BJ (cell line): ENCODE measurements at regions not wholly inside any gene's neighbourhood (a gene's known extent, or its start where the extent isn't known, plus 50 kb on each side); places are given as distances from the start of the nearest gene placed in this dataset.

ENCODE experiments used
- CTCF ChIA-PET: fragments of 350-600 bp; formaldehyde crosslinking; extraction: SDS; loops from one replicate; lab custom pipeline; 2021; ENCODE audit warnings: antibody characterized with exemption, inconsistent platforms; lab: Yijun Ruan, JAX
- POLR2A ChIA-PET: fragments of 300-600 bp; sonication (Branson Sonifier 250); formaldehyde crosslinking; extraction: SDS; loops from one replicate; lab custom pipeline; 2021; ENCODE audit warnings: antibody characterized with exemption; lab: Charles Lee
- DNase-seq: peaks from one replicate; pipeline ENCODE4 v3.0.0-alpha.2; 2011; ENCODE audit warnings: low read depth
- H3K27me3 ChIP-seq: 2 replicates; pipeline ENCODE4 v1.6.0; 2011; ENCODE audit warnings: low read length; ENCODE audit not compliant: control insufficient read depth, insufficient read depth
- H3K36me3 ChIP-seq: 2 replicates; pipeline ENCODE4 v1.5.1; 2011; ENCODE audit warnings: low read length; ENCODE audit not compliant: control insufficient read depth, insufficient read depth
- H3K4me3 ChIP-seq: 2 replicates; pipeline ENCODE4 v1.5.1; 2011; ENCODE audit warnings: low read depth, mild to moderate bottlenecking, control low read depth, low read length
- TF ChIP-seq, protein P1 (sequence below): IDR thresholded peaks from 2 replicates; pipeline ENCODE4 v1.5.1; 2011; ENCODE audit warnings: low read depth, mild to moderate bottlenecking, control low read depth, inconsistent platforms, low read length, moderate library complexity; ENCODE audit not compliant: insufficient read depth

DNA sequence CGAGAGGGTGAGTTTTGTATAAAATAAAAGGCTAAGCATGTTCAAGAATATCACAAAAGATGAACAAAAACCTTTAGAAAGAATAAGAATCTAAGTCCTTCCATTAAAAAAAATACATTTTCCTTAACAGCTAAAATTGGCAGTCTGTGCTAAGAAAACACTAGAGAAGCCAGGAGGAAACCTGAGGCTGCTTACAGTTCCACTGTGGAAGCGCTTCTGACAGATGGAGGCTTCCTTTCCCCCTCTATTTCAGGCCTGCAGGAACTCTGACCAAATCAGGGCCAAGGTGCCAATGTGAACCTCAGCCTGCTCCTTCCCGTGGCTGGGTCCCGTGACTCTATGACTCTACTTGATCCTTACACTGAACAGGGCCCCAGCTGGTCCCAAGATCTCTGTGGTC lies 108.1 kb upstream of the ARHGAP28 start:
- no peaks in the 10 kb centered on the region for H3K27me3 ChIP-seq
- POLR2A ChIA-PET: no interaction called here
- no peak overlapping the region for H3K4me3 ChIP-seq
- no peak for DNase-seq
- TF ChIP-seq, protein P1, sequence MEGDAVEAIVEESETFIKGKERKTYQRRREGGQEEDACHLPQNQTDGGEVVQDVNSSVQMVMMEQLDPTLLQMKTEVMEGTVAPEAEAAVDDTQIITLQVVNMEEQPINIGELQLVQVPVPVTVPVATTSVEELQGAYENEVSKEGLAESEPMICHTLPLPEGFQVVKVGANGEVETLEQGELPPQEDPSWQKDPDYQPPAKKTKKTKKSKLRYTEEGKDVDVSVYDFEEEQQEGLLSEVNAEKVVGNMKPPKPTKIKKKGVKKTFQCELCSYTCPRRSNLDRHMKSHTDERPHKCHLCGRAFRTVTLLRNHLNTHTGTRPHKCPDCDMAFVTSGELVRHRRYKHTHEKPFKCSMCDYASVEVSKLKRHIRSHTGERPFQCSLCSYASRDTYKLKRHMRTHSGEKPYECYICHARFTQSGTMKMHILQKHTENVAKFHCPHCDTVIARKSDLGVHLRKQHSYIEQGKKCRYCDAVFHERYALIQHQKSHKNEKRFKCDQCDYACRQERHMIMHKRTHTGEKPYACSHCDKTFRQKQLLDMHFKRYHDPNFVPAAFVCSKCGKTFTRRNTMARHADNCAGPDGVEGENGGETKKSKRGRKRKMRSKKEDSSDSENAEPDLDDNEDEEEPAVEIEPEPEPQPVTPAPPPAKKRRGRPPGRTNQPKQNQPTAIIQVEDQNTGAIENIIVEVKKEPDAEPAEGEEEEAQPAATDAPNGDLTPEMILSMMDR: no peak
- CTCF ChIA-PET: interaction anchor here (2.1 kb wide), 1 partner anchor 10 kb away, joined by 8 read pairs; no protein-coding TSS in a partner anchor
- H3K36me3 ChIP-seq: no peaks in the 10 kb centered on the region

DNA sequence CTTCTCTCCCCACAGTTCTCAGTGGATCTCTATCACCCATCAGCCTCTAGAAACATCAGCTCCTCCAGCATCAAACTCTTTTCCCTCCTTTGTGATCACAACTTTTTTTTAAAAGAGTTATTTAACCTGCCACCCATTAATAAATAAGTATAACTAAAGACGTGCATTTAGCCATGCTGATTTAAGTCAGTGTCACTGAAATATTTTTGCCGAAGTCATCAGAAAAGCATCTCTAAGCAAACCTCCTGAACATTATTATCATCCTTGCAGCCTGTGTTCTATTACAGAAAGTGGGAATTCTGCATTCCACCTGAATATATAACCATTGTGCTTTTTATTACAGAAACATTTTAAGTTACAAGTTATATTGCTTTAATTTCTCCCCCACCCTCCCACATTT lies 106.2 kb upstream of the ARHGAP28 start:
- no peak for DNase-seq
- TF ChIP-seq, protein P1: no peak
- CTCF ChIA-PET: interaction anchor here (0.9 to 1.2 kb wide), 2 partner anchors 10 to 73 kb away, joined by 3 read pairs; no protein-coding TSS in a partner anchor
- H3K36me3 ChIP-seq: no peaks in the 10 kb centered on the region
- H3K4me3 ChIP-seq: no peak overlapping the region
- H3K27me3 ChIP-seq: no peaks in the 10 kb centered on the region
- POLR2A ChIA-PET: no interaction called here

- TF ChIP-seq, protein P1: no peak
- ChIA-PET POLR2A (no interaction called here), CTCF (no interaction called here)
- H3K36me3 ChIP-seq: no peaks in the 10 kb centered on the region
- H3K4me3 ChIP-seq: no peak overlapping the region
- H3K27me3 ChIP-seq: no peaks in the 10 kb centered on the region
- peak; percentile 33 for DNase-seq
Observed at GRCh38 chr18:6624271-6624660, 105.2 kb upstream of the ARHGAP28 start.

DNA sequence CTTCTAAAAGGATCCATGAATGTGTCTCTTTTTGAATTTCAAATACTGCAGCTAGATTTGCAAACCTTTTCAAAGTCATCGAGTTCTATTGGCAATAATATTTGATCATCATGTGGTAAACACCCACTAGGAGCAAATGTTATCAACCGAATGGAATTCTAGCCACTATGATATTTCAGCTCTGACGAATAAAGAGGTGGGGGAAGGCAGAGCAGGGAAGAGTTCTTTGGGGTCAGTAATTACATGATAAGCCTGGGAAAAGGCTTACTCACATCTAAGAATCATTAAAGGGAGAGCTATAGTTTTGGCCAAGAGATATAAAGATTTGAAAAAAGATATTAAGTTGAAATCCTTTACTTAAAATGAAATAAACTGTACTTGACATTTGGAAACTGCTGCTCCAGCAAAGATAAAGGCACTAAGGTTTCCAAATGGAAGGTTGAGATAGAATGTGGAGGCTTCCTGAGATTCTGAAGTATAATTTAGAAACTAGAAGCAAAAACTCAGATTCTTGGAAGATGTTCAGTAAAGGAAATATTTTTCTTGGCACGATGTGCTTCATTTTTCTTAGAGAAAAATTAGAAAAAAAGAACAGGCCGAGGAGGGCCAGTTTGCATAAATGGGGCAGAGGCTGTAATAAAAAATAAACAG lies 104.7 kb upstream of the ARHGAP28 start:
- H3K27me3 ChIP-seq: no peaks in the 10 kb centered on the region
- H3K4me3 ChIP-seq: no peak overlapping the region
- POLR2A ChIA-PET: no interaction called here
- CTCF ChIA-PET: no interaction called here
- DNase-seq: peak; percentile 40
- TF ChIP-seq, protein P1: no peak
- no peaks in the 10 kb centered on the region for H3K36me3 ChIP-seq

DNA sequence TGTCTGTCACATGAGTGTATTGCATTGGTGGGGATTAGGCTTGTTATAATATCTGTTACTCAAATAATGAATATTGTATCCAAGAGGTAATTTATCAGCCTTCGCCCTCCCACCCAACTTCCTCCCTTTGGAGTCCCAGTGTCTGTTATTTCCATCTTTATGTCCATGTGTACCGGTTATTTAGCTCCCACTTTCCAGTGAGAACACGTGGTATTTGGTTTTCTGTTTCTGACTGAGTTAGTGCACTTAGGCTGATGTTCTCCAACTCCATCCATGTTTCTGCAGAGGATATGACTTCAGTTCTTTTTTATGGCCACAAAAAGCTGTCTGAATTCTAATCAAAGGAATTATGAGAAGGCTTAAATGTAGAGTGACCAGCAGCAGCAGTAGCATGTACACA lies 104.0 kb upstream of the ARHGAP28 start:
- Histone ChIP-seq H3K27me3 (no peaks in the 10 kb centered on the region), H3K4me3 (no peak overlapping the region), H3K36me3 (no peaks in the 10 kb centered on the region)
- POLR2A ChIA-PET: no interaction called here
- no peak for DNase-seq
- TF ChIP-seq, protein P1: no peak
- CTCF ChIA-PET: no interaction called here
